NCI-H69 (cell line): ENCODE measurements at regions not wholly inside any gene's neighbourhood (a gene's known extent, or its start where the extent isn't known, plus 50 kb on each side); places are given as distances from the start of the nearest gene placed in this dataset.
"Not testable (repeated sequence)": the region's sequence is repeated elsewhere in the genome, so short reads cannot be mapped to it uniquely, and the experiment has no call there.

ENCODE experiments used
- DNase-seq: peaks from one replicate; lab custom pipeline; 2025; lab: John Stamatoyannopoulos, UW

DNA sequence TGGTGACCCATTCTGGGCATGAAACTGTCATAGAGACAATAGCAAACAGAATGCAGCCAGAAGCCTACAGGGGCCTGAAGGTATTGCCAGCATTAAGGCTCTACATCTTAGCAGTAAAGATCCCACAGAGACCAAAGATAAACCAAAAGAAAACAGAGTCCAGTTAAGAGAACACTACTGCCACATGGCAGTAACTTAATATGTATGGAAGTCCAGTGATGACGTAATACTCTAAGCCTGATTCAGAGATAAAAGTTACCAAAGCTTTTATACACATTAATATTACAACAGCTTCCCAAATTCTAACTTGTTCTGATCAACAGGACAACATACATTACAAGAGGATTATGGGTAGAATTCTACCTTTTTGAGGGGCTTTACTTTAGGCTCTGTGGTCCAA is 371.5 kb downstream of the PRELID2 start:
- DNase-seq = no peak

DNA sequence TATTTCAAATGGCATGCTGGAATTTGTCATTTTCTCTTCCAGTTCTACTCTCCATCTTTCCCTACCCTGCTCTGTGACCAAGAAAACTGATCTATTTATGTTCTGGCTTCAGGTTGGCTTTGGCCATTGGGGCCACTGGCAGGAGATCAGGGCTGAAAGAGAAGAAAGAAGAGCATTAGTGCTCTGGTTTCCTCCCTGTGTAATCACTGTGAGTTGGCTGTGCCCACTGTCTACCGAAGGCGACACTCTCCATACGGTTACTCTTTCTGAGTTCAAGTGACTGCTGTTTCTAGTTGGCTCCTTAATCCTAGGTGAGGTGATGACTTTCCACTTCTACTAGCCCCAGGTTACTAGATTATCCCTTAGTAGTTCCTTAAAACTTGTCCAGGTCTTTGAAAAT is 372.6 kb downstream of the PRELID2 start:
- no peak for DNase-seq

DNA sequence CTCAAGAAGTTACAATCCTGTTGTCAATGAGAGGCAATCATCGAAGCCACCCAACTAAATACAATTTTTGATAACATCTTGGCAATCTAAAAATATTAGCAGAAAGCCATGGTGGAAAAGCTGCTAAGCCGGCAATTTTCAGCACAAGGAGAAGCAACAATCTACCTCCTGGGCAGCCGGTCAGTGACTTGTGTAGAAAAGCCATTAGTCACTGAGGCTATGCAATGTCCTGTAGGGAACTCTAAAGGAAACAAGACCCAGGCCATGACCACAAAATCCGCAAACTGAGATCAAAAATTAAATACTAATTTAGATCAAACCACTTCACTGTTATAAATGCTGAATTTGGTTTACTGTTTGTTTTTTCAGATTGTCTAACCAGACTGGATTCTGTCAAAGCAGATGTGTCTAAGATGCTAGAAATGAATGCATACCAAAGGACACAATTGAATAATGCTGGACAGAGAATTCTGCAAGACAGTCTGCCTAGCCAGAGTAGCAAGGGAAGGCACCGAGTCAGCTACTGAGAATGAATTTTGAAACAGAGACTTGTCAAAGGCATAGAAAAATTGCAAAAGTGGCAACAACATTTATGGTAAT is 384.8 kb downstream of the PRELID2 start:
- no peak for DNase-seq

DNA sequence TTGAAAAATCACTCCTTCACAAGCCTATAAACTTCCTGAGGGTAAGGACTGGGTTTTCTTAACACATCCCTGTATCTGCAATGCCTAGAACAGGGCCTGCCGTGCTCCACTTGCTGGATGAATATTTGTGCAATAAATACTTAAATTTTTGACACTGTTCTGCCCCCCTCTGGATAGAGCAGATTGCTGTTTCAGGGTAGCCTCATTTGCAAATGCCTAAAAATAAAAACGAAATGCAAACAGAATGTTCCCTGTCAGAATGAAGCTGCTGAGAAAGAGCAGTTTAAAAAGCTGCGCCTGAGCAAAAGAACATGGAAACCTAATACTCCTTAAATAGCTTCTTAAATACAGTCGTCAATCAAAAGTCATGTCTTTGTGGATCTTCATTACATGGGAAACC is 385.3 kb downstream of the PRELID2 start:
- no peak for DNase-seq

DNA sequence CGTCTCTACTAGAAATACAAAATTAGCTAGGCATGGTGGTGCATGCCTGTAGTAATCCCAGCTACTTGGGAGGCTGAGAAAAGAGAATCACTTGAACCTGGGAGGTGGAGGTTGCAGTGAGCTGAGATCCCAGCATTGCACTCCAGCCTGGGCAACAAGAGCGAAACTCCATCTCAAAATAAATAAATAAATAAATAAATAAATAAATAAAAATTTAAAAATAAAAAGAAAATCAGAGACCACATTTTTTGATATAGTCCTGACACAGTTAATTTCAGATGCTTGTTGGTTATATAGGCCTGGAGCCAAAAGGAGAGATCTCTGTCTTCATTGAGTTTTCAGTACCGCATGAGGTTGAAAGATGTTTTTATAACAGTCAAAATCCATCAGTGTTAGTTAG is 388.3 kb downstream of the PRELID2 start:
- DNase-seq = not testable (repeated sequence)

DNA sequence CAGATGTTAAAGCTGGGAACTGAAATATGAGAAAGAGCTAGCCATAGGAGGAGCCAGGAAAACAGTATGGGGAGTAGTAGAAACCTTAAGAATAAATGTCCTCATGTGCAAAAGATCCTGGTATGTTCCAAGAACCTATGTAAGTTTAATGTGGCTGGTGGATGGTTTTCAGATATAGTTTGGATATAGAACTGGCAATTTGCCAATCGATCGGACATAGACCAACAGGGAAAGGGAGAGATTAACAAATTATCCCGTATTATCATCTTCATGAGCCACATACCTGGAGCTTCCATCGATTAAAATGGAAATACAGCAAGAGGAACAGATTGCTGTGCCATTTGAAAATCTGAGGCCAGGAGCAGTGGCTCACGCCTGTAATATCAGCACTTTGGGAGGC is 388.7 kb downstream of the PRELID2 start:
- DNase-seq = no peak

DNA sequence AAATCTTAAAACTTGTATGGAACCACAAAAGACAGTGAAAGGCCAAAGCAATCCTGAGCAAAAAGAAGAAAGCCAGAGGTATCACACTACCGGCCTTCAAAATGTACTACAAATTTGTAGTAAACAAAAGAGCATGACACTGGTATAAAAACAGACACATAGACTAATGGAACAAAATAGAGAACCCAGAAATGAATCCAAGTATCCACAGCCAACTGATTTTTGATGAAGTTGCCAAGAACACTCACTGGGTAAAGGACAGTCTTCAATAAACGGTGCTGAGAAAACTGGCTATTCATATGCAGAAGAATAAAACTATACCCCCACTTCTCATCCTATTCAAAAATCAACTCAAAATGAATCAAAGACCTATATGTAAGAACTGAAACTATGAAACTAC is 390.1 kb downstream of the PRELID2 start:
- DNase-seq = no peak

DNA sequence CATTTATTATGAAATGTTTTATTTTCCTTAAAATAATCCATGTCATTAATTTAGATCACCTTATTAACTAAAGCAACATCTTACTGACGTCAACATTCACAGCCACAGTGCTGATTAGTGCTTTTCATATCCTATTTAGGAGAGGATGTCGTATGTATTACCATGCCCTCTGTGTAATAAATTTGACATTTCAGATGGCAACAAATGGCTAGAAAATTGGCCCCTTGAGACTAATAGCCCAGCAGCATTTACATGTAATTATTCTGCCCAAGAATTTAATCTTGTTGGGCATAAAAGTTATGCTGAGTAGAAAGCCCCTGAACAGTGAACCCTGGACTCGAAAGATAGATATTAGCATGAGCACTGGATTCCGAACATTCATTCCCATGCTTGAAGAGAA is 391.2 kb downstream of the PRELID2 start:
- DNase-seq = no peak

DNA sequence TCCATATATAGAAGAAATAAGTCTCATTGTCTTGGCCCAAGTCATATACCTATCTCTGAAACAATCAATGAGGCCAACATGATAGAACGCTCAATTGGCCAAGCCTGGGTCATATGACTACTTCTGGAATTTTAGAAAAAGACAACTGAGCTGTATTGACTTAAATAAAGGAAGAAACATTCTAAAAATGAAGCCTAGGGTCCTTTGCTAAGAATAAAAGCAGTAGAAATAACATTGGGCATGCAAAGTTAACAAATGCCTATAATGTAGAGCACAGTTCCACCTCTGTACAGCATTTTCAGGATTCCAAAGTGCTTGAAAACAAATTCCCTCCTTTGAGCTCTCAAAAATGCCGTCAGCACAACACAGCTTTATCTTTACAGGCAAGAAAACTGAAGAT is 391.8 kb downstream of the PRELID2 start:
- DNase-seq = no peak

DNA sequence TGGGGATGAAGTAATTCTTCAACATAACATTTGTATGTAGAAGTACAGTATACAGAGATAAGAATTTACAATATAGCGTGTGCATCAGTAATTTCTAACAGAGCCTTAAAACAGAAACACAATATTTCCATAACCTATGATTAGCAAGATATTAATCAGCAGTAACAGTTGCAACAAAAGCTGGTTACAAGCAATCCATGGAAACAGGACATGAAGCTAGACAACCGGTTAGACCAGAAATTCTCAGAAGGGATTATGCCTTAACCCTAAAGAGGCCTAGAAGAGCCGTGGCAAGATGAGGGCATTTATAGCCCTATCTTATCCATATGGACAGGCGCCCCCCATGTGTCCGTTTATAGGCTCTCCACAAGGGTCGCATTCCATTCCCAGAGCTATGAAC is 392.5 kb downstream of the PRELID2 start:
- DNase-seq = not testable (repeated sequence)

DNA sequence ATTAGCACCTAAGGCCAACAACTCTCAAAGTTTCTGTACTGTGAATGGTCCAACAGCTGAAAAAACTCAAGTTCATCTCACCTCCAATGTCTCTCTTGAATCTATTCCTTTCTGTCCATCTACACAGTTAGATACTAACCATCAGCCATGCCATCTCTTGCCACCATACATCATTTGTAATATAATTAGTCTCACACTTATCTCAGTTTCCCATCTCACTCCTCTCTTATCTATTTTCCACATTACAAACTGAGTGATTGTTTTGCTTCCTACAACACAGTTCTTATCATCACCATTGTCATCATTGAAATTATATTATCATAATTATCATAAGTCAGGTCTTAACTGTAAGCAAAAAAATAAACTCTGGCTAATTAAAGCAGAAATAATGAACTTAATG is 393.9 kb downstream of the PRELID2 start:
- DNase-seq = no peak

DNA sequence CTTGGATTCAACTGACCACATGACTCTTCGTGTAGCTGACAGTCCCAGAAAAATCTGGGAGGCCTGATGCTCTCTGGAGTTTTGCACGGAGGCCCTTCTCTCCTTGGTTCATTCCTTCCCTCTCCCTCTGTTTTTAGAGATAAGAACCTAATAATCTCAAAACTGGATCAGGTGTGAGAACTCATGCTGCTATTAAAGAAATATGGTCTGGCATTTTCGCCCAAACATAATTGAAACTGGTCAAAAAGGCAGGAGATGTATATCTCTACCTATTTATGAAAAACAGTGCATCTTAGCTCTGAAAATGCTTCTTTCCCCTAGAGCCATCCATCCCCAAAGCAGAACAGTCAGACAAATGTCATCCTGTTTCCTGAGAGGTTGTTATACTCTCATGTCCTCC is 397.5 kb downstream of the PRELID2 start:
- no peak for DNase-seq

DNA sequence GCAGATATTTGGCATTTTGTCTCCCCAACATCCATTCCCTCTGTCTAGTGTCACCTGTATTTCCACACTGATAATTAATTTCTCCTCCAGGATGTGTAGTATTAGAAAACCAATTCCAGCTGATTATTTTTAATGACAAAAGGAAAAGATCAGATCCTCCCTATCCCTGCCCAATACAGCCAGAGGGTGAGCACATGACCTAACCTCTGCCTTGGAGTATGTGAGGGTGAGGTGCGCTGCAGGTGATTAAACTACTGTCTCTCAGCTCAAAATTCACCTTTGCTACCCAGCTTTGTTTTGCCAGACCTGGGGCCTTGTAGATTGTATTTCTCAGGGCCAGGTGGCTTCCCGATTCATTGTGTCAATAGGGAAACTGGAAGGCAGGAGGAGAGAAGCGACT is 402.1 kb downstream of the PRELID2 start:
- no peak for DNase-seq

DNA sequence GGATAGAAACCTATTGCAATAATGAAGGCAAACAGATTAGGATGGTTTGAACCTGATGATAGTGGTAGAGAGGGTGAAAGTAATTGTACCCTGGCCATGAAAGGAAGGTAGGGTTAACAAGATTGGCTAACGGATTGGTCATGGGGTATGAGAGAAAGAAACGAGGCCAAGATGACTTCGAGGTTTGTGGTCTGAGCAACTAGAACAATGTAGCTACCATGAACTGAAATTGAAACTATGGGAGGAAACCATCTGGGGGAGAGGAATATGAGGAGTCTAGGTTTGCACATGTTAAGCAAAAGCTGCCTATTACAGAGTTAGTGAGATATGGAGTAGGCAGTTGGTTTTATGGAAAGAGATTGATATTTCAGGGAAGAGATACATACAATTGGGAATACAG is 406.0 kb downstream of the PRELID2 start:
- no peak for DNase-seq

DNA sequence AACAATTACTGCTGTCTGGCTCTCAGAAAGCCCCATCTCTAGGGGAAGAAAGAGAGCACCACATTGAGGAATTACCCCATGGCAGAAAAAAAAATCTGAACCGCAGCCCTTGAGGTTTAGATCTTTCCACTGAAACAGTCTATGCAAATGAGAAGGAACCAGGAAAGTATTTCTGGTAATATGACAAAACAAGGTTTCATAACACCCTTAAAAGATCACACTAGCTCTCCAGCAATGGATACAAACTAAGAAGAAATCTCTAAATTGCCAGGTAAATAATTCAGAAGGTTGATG is 427.1 kb downstream of the PRELID2 start:
- no peak for DNase-seq

DNA sequence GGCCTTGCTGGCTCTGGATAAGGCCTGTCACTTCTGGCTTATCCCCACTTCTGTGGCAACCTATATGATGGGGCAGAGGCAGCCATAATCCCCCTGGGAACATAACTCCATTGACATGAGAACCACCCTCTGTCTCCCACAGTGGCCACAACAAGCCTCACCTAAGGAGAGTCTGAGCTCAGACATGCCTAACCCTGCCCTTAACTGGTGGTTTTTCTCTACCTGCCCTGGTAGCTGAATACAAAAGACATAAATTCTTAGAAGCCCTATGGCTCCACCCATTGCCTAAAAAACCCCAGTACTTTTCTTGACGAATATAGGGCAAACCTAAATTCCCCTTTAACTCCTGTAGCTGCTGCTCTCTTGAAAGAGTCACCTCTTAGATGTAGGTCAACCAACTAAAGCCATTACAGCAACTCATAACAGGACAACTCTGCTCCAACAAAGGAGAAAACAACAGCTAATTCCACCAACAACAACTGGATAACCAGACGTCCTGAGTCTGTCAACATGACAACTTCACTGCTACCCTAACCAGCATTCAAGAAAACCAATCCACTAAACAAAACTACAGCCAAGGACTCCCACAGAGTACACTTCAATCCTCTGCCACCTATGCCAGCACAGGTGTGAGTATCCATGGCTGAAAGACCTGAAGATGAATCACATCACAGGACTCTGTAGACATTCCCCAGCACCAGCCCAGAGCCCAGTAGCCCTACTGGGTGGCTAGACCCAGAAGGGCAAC is 427.7 kb downstream of the PRELID2 start:
- DNase-seq = no peak

DNA sequence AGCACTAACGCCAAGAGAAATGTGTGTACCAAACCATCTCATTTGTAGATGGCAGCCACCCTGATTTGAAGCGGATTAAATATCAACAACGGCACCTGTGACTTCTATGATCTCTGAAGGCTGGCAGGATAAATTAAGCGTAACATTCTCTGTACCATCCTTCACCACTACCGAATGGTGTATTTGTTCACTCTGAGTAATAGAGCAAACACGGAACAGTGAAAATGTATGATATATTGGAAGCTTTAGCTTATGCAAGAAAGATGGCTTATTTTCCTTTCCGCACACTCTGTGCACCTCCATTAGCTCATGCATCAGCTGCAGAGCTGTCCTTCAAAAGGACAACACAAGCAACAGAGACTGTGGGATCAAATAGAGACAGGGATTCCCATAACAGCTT is 431.1 kb downstream of the PRELID2 start:
- no peak for DNase-seq

DNA sequence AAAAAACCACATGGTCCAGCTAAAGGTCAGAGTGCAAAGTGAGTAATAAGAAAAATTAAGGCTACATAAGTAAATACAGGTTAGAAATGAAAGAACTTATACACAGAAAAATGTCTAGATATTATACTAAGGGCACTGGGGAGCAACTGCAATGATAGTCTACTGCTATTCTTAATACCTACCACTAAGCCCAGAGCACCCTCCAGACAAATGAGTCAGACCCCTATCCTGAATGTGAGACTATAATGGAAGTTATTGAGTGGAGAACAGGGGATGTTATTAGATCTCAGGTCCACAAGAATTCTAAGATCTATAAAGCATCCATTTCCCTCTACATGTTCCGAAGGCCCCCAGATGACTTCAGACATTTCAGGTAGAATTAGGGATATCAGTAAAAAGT is 438.3 kb downstream of the PRELID2 start:
- no peak for DNase-seq

DNA sequence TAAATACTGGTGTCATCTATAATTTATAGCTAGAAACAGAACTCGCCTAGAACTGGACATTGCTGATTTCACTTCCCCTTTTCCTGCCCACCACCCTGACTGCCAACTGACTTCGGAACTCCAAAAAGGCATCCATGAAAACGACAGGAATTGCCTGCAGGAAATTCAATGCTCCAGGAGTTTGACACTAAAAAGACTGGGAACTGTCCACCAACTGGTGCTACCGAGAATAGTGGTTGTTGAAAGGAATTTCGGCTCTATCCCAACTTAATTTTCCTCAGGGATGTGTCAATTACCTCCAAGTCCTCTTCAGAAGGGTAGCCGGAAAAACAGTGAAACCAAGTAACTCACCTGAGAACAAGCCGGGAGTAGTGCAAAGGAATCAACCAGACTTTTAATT is 440.0 kb downstream of the PRELID2 start:
- DNase-seq = not testable (repeated sequence)

DNA sequence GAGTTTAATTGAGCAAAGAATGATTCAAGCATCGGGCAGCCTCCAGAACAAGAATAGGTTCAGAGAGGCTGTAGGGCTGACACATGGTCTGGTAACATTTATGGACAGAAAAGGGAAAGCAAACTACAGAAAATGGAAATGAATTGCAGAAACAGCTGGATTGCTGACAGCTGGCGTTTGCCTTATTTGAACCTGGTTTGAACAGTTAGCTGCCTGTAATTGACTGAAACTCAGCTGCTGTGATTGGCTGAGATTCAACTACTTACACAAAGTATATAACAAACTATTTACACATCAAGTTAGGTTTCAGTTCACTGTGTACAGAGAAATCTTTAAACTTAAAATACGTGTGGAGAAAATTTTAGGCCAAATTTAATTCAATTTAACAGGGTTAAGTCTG is 441.7 kb downstream of the PRELID2 start:
- no peak for DNase-seq

DNA sequence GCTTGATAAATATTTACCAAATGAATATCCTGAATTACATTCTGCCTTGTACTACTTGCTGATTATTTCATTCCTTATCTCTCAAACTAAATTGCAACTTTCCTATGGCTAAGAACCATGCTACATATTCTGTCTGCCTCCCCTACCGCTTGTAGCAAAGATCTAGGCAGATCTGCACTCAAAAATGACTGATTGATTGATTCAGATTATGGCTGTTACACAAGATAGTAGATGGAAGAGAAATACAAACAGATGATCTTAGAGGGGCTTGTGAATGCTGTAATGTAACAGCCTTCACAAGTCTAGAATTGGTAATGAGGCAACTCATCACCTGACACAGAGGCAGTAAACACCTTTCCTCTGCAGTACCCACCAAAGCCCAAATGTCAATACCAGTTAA is 446.1 kb downstream of the PRELID2 start:
- DNase-seq = no peak

DNA sequence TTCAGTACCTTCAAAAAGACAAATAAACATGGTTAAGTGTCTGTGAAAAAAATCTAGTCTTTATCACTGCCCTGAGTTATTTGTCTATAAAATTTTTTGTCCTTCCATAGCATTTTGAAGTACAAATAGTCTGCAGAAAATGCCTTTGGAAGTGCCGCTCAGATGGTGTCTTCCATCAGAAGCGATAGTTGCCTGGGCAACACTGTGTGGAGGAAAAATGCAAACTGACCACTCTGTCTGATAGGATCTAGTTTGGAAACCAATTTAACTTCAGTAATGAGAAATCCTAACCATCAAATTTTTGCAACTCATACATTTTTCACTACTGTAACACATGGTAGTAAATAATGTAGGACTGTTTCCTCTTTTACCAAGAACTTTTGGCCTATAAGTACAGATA is 449.9 kb downstream of the PRELID2 start:
- DNase-seq = no peak

DNA sequence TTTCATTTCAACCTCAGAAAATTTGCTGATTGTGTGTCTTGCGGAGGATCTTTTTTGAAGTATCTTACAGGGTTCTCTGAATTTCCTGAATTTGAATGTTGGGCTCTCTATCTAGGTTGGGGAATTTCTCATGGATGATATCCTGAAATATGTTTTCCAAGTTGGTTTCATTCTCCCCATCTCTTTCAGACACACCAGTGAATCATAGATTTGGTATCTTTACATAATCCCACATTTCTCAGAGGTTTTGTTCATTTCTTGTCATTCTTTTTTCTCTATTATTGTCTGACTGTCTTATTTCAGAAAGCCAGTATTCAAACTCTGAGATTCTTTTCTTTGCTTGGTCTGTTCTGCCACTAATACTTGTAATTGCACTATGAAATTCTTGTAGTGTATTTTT is 456.9 kb downstream of the PRELID2 start:
- no peak for DNase-seq

DNA sequence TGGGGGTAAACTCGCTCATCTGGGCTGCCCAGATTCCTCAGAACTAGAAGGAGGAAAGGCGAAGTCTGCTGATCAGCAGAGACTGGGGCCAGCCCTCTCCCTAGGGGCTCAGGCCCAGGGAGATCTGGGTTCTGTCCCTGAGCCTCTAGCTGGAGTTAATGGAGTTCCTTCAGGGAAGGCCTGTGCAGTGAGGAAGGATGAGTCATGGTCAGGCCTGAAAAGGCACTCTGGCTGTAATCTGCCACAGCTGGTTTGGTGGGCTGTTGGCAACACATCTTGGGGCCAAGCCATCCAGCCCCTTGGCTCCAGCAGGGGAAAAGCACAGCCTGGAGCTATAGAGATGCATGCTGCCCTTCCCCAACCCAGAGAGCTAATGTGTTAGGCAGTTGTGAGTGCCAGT is 459.6 kb downstream of the PRELID2 start:
- no peak for DNase-seq
